ENCODE measurements at regions not wholly inside any gene's neighbourhood (a gene's known extent, or its start where the extent isn't known, plus 50 kb on each side); places are given as distances from the start of the nearest gene placed in this dataset.

GRCh38 chr21:15433091-15433490 is 296.7 kb upstream of the USP25 start:
- TF ChIP-seq, protein P1, sequence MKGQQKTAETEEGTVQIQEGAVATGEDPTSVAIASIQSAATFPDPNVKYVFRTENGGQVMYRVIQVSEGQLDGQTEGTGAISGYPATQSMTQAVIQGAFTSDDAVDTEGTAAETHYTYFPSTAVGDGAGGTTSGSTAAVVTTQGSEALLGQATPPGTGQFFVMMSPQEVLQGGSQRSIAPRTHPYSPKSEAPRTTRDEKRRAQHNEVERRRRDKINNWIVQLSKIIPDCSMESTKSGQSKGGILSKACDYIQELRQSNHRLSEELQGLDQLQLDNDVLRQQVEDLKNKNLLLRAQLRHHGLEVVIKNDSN (CRISPR knock-in tag; IDR thresholded peaks at IDR 0.05): no peak
- TF ChIP-seq TEAD4 (IDR thresholded peaks at IDR 0.05; ENCODE audit: low read length) (no peak), TEAD4 (CRISPR knock-in tag; IDR thresholded peaks at IDR 0.05; ENCODE audit: borderline replicate concordance) (no peak), POLR2A (conservative IDR thresholded peaks at IDR 0.05) (no peak), STAG1 (CRISPR knock-in tag; IDR thresholded peaks at IDR 0.05; ENCODE audit: borderline replicate concordance) (no peak), NFYB (IDR thresholded peaks at IDR 0.05; ENCODE audit: extremely low read depth, insufficient read length) (no peak), NR2C2 (CRISPR knock-in tag; IDR thresholded peaks at IDR 0.05) (no peak), NR2C2 (tag; IDR thresholded peaks at IDR 0.05) (no peak), CHD2 (IDR thresholded peaks at IDR 0.05; ENCODE audit: low read depth, low read length) (no peak), NR2C1 (IDR thresholded peaks at IDR 0.05) (no peak), NR2C1 (tag; IDR thresholded peaks at IDR 0.05) (no peak)
- TF ChIP-seq, protein P2, sequence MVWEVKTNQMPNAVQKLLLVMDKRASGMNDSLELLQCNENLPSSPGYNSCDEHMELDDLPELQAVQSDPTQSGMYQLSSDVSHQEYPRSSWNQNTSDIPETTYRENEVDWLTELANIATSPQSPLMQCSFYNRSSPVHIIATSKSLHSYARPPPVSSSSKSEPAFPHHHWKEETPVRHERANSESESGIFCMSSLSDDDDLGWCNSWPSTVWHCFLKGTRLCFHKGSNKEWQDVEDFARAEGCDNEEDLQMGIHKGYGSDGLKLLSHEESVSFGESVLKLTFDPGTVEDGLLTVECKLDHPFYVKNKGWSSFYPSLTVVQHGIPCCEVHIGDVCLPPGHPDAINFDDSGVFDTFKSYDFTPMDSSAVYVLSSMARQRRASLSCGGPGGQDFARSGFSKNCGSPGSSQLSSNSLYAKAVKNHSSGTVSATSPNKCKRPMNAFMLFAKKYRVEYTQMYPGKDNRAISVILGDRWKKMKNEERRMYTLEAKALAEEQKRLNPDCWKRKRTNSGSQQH (CRISPR knock-in tag; IDR thresholded peaks at IDR 0.05): no peak
